ENCODE measurements at regions not wholly inside any gene's neighbourhood (a gene's known extent, or its start where the extent isn't known, plus 50 kb on each side); places are given as distances from the start of the nearest gene placed in this dataset.

DNA sequence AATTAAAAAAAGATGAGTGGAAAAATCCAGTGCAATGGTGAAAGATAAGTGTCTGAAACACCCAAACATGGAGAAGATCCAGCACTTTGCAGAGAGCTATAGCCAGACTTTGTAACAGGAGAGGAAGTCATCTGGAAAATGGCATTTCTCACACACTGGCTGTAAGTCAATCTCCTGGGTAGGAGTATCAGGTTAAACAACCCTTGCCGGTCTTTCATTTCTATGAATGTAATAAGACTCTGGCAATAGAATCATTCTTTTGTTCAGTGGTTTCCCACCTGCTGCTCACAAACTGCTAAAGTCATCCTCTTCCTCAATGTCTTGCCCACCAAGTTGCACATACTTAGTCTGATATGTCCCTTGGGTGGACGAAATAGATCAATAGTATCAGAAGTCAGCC, 94.0 kb upstream of the ATP8A1 start:
- intact Hi-C loops (cut with DNase I), result no loop called here
- no peak for DNase-seq (ENCODE audit: low spot score)

DNA sequence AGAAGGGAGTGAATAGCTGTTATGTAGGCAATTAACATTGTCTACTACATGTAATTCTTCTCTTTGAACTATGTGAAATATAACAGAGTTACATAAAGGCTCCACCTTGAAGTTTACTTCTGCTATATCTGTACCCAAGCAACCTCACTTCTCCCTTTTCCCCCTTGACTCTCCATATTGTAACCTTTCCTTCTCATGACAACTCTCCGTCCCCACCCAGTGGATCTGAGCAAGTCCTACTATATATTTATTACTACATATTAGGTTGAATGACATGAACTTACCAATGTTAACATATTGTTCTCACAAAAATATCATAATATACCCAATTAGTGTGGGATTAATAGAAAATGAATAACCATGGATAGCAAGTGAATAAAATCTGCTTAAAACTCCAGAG, 93.2 kb upstream of the ATP8A1 start:
- intact Hi-C loops (cut with DNase I), result no loop called here
- DNase-seq (ENCODE audit: low spot score), result no peak

DNA sequence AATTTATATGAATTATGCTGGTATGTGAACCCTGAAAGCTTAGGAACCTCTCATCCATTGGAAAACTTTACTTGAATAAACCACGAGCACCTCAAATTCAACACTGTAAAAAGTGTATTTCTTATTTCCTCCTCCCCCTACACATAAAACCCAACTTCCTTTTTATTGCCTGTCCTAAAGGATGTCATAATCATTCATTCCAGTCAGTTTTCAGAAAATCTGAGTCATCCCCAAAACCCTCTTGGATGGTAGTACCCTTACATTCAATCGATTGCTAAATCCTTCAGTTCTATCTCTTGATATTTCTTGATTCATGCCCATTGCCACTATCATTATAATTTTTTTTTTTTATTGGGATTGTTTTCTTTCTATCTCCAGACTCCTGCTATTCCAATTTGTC, 91.1 kb upstream of the ATP8A1 start:
- DNase-seq (ENCODE audit: low spot score), result no peak
- intact Hi-C loops (cut with DNase I), result loop anchor here (2.0 to 10.0 kb wide), 2 partner anchors 73 to 177 kb away; no protein-coding TSS in a partner anchor

DNA sequence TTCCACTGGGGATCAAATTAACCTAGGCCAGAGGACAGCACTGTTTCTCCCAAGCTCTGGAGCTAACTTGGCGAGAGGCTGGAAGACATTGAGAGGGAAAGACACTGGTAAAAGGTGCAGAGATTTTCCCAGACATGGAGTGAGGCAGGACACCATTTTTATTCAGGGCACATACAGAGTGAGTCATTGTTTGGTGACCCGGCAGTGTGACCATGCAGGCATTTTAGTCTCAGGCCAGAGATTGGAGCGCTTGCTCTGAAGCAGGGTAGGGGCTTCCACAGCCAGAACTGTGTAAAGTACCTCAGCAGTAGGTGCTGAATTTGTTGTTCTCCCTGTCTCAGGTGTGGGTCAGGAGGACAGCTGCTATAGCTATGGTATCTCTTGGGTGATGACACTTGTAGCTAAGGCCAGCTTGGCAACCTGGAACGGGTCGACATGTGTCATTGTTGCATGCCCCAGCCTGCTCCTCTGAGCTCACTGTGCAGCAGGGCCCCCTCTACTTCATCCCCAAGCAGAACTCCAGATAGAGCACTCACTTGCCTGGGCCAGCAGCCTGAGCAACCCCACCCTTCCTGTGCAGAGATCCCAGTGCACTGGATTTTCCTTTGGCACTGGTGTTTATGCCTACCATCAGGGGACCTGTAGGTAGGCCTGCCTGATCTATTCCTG, 79.8 kb upstream of the ATP8A1 start:
- DNase-seq (ENCODE audit: low spot score), result no peak
- intact Hi-C loops (cut with DNase I), result no loop called here

DNA sequence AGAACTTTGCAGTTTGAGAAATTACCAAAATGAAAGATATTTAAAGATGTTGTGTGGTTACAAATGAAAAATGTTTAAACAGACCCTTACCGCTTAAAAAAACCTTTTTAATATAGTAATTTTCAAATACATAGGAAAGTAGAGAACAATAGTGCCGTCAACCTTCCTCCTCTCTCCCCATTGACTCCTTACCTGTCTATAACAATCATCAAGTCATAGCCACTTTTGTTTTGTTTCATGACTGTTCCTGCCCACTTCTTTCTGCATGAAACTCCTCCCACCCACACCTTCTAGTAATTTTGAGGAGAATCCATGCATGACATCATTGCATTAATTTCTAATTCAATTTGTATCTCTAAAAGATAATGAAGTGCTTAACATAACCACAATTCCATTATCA, 76.5 kb upstream of the ATP8A1 start:
- intact Hi-C loops (cut with DNase I), result no loop called here
- no peak for DNase-seq (ENCODE audit: low spot score)

DNA sequence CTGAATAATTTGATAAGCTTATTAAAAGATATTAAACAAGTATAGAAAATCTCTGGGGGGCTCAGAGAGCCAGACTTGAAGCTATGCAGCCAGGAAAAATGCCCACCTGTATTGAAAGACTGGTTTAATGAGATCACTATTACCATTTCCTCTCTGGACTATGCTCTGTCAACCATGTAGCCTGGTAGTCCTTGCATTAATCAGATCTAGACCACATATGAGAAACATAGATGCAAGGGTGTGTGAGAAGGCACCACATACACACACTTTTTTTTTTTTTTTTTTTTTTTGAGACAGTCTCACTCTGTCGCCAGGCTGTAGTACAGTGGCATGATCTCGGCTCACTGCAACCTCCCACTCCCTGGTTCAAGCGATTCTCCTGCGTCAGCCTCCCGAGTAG, 75.9 kb upstream of the ATP8A1 start:
- no peak for DNase-seq (ENCODE audit: low spot score)
- intact Hi-C loops (cut with DNase I), result no loop called here

DNA sequence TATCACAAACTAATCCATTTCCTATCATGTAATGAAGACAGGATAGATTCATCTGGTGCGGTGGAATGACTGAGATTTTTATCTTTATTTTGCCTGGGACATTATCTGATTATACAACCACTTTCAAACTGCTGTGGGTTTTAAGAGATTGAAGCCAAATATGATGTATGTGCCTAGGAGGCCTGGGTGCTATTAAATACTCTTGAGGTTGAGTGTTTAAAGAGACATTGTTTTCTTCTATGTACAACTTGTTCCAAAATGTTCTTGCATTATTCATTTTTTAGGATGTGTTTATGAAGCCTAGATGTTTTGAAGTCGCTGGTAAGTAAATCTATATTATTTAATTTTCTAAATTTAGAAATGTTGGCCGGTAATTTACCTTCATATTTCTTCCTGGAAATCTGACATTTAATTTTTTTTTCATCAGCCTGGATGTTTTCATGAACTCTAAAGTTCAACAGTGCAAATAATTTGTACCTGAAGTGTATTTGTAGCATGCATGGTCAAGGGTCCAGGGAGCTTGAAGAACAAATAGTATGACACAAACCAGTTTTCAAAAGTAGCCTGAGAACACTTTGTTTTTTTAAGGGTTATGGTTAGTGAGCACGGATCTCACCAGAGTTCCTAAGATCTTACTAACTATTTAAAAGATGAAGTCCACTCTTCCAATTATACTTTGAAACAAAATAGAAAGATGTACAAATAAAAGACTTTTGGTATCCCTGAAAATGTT, 72.8 kb upstream of the ATP8A1 start:
- no peak for DNase-seq (ENCODE audit: low spot score)
- intact Hi-C loops (cut with DNase I), result no loop called here

DNA sequence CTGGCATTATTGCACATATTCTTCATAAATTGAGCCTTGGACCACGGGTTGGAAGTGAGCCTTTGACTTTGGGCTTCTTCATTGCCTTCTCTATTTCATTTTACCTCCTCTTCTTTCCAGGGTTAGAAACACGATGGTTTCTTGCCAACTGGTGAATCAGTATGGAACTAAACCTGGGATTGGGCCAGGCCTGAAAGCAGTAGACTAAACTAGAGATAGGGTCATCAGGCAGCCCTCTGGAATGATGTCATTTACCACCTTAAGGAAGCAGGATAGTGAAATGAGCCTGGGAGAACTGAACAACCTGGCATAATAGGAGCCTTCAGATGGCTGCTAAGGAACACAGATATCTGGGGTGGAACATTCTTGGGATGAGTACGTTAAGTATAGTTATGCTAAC, 67.5 kb upstream of the ATP8A1 start:
- intact Hi-C loops (cut with DNase I), result no loop called here
- DNase-seq (ENCODE audit: low spot score), result no peak

DNA sequence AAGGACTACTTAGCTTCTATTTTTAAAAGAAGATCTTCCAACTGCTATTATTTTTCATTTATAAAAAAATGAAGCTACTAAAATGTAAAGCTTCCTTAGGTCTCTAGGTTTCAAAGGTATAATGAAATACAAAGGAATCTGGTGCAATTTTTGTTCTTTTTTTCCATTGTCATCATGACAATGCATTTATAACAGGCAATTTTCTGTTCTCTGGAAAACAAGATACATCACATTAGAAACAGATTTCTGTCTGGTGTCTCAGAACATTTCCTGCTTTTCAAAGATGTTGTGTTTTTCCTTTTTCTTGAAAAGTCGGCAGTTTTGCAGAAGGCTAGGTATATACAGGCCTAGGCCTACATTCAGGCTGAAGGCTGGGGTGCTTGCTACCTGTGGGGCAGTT, 63.6 kb upstream of the ATP8A1 start:
- intact Hi-C loops (cut with DNase I), result no loop called here
- DNase-seq (ENCODE audit: low spot score), result no peak

DNA sequence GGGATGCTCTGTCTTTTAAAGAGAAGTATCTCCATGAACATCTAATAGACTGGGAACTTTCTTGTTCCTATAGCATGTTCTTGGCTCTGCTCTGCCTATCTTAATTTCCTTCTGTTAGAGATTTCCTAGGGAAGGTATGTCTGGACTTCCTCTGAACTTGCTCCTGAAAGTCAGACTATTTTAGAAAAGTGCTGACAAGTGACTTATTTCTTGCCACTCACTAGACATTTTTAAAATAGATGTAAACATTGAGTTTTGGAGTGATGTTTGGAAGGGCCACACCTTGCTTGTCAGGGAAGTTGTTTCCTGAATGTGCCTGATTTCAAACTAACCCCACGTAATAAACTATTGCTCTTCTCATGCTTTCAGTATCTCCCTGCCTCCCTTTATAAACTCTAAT, 62.4 kb upstream of the ATP8A1 start:
- no peak for DNase-seq (ENCODE audit: low spot score)
- intact Hi-C loops (cut with DNase I), result no loop called here

DNA sequence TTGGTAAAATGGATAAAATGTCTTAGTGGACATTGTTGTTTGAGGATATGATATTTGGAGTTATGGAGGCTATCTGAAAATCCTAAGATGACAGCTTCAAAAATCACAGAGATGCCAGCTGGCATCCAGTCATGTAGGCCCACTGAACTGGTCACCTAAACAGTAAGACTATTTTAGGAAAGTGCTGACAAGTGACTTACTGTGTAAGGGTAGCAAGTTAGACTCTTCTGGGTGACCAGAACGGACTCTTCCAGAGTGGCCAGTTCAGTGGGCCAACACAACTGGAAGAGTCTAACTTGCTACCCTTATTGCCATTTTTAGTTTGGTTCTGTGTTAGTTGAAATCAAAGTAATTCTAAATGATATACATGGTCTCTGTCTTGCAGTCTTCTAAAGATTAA, 61.4 kb upstream of the ATP8A1 start:
- intact Hi-C loops (cut with DNase I), result no loop called here
- DNase-seq (ENCODE audit: low spot score), result no peak

DNA sequence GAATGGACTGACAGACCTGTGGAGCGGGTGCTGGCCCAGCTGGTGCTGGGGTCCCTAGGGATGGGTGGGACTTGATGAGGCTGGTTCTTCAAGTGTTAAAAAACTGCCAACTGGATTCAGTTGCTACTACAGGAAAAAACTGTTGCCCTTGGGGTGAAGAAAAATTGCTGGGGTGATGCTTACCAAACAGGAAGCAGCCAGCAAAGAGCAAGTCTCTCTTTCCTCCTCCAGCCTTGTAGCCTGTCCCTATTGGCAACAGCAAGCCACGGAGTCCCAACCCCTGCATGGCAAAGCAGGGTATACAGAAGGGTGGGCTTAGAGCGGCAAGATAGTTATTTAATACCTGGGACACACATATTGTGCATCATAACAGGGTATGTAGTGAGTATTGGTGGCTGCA, 60.1 kb upstream of the ATP8A1 start:
- intact Hi-C loops (cut with DNase I), result no loop called here
- no peak for DNase-seq (ENCODE audit: low spot score)

DNA sequence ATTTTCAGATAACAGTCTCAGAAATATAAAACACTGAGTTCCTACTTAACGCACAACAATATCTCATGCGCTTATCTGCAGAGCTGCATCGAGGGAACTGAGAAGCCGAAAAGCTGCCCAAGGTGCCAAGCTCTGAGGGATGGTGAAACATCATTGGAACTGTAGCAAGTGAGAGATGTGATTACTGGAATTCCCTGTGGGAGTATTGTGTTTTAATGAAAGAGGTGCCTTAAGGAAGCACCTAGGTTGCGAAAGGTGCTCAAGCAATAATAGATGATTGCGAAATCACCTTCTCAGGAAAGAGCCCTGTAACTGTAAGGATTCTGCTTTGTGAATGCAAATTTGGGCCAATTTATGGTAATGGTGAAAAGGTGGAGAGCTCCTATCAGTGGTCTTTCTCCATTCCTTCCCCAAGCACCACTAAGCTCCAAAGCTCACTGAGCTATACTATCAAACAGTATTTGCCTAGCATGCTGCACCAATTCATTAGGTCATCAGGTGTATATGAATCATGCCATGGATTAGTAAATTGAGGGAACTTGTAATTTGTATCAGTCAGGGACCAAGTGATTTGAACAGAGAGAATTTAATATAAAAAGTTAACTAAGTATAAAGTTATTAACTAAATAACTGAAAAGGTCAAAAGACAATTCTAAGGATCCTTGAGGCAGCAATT, 59.0 kb upstream of the ATP8A1 start:
- DNase-seq (ENCODE audit: low spot score), result no peak
- intact Hi-C loops (cut with DNase I), result no loop called here

DNA sequence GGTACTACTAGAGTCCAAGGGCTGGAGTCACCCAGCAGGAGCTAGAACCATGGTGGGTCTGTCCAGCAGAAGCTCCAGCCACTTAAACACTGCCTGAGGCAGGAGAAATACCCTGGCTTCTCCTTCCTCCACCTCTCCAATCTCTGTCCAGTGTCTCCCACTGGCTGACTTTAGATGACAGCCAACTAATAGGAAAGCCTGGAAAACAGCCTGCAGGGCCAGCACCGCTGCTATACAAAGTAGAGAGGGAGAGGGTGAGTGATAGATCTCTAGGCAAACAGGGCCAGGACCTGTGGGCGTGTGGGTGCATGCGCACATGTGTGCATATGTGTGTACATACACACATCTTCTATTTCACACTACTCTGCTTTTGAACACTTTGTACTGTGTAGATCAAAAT, 56.5 kb upstream of the ATP8A1 start:
- no peak for DNase-seq (ENCODE audit: low spot score)
- intact Hi-C loops (cut with DNase I), result no loop called here

DNA sequence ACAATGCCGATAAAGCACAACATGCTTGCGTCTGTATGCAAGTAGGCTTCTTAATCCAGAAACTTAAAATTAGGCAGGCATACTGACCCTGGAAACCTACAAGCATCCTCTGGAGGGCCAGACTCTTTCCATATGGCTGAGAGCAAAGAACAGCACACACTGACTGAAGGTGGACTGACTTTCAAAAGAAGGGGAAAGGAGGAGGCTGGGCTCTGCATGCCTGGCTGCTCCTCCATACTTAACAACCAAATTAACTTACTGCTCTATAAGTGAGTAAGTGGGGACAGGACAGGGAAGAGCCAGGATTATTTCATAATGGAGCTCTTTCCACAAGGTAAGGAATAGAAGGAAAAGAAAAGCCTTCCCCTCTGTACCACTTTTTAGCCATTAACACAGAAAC, 55.9 kb upstream of the ATP8A1 start:
- no peak for DNase-seq (ENCODE audit: low spot score)
- intact Hi-C loops (cut with DNase I), result no loop called here

DNA sequence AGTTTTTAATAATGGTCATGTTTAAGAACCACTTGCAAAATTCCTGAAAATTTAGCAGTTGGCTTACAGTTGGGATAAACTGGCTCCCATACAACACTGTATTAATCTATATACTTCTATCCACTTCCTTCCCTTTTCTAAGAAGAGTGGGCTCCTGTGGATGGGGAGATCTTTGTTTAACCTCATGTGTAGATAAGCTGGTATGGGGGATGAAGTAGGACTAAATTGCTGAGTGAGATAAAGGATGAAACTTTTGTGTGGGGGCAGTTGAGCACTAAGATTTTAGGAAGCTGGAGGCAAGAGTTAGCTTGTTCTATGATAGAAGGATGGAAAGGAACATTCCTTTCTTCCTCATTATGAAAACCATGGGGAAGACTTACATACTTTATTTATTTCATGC, 54.6 kb upstream of the ATP8A1 start:
- DNase-seq (ENCODE audit: low spot score), result no peak
- intact Hi-C loops (cut with DNase I), result no loop called here

DNA sequence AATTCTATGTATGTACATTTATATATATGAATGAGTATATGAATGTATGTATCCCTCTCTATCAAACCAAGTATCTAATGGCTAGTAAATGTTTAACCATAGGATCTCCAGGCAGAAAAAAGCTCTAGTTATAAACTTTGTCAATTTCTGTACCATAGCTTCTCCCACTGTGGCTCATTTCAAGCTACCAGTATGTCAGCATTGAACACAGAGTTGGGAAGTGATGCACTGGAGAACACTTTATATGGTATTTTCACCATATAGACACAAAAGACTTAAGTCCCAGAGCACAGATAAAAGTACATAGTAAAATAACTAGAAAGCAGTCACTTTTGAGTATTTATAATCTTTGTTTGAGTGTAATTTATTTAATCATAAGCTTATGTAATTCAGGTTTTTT, 53.9 kb upstream of the ATP8A1 start:
- intact Hi-C loops (cut with DNase I), result no loop called here

DNA sequence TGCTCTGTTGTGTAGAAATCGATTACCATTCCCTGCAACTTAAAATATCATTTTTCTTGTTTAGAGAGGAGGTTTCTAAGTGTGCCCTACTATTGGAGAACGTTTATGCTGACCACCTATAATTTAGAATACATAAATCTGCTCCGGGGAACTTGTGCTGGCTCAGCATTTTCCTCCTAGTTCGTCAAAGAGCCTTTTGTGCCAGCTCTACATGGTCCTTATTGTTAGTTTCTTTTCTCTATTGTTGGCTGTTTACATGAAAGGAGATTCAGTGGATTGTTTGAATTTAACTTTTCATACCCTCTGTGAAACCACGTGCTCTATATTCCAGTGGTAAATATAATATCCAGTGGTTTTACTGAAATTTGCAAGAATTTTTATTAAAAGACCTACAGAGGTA, 53.4 kb upstream of the ATP8A1 start:
- intact Hi-C loops (cut with DNase I), result no loop called here
- no peak for DNase-seq (ENCODE audit: low spot score)

More for the DNA sequence above, 53.9 kb upstream of the ATP8A1 start:
- no peak for DNase-seq (ENCODE audit: low spot score)

DNA sequence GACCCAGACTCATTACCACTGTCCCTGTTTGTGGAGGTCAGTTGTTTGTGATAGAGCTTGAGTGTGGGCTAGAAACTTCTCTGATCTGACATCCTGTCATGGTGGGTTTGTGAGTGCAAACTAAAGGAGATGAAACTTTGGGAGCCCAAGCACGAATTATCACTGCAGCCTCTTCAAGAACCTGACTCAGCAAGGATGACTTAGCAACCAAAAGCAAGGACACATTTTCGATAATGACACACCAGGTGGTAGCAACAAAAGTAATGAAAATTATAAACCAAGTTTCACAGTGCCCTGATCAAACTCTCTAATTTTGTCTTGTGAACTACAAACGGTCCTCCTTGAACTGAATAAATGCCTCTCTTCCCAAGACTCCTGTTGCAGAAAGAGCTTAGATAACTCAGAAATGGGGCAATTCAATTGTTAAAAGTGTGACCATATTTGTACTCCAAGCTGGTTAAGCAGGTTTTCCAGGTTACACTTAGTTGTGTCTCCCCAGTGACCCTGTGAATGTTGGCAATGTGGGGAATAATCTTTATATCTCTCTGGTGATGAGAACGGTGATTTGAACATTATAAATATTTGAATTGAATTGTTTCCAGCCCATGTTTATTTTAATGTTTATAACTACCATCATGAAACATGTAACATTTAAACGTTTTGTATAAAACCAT, 52.6 kb upstream of the ATP8A1 start:
- intact Hi-C loops (cut with DNase I), result no loop called here
- no peak for DNase-seq (ENCODE audit: low spot score)

DNA sequence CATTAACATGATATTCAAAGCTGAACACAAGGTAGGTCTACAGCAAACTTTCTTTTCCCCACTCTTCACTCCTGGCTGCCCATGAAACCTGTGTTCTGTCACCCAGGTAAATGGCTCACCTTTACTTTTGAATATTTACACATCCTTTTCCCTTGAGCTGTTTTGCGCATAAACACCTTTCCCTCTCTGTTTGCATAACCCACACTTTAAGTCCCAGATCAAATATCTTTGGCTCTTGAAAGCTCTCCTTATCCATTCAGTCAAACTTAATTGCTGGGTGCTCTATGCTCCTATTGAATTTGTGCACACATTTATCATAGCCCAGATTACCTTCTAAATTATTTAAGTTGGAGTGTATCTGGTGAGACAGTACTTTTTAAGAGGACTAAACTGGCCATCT, 51.7 kb upstream of the ATP8A1 start:
- intact Hi-C loops (cut with DNase I), result no loop called here
- no peak for DNase-seq (ENCODE audit: low spot score)

All from cardiac septum (tissue), 1 donor.